ENCODE measurements at regions not wholly inside any gene's neighbourhood (a gene's known extent, or its start where the extent isn't known, plus 50 kb on each side); places are given as distances from the start of the nearest gene placed in this dataset.

DNA sequence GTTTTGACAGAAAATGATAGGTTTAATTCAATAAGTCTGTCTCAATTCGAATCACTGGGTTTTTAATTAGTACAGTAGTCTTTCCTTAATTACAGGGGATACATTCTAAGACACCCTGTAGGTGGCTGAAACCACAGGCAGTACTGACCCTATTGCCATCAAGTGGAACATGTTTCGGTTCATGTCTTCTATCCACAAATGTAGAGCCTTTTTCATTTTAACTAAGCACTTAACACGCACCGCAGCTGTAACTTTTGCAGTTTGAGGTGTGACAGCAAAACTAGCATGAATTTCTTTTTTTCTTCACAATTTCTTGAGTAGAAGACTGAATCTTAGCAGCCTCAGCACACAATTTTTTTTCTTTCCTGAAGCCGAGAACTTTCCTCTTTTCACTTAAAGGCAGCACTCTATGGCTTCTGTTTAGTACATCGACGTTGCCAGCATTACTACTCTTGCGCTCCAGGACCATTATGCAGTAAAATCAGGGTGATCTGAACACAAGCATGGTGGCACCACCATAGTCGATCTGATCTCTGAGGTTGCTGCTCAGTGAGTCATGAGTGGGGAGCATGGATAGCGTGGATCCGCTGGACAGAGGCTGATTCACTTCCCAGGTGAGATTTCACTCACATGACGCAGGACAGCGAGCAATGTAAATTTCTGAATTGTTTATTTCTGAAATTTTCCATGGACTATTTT lies 805.1 kb downstream of the RNF144A start:
- no peak for DNase-seq (ENCODE audit: low spot score)

DNA sequence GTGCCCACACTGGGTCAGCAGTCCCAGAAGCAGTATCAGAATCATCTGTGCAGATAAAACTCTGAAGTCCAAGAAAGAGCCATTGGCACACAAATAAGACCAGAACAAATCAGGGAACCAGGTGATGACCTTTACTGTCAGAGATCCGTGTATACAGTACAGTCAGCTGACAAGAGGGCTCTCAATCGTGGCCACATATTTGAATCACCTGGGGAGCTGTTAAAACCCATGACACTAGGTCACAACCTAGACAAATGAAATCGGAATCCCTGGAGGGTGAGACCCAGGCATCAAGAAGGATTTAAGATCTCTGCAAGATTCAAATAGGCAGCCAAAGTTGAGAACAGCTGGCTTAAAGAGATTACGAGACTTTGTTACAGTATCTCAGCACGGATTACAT lies 807.1 kb downstream of the RNF144A start:
- no peak for DNase-seq (ENCODE audit: low spot score)

DNA sequence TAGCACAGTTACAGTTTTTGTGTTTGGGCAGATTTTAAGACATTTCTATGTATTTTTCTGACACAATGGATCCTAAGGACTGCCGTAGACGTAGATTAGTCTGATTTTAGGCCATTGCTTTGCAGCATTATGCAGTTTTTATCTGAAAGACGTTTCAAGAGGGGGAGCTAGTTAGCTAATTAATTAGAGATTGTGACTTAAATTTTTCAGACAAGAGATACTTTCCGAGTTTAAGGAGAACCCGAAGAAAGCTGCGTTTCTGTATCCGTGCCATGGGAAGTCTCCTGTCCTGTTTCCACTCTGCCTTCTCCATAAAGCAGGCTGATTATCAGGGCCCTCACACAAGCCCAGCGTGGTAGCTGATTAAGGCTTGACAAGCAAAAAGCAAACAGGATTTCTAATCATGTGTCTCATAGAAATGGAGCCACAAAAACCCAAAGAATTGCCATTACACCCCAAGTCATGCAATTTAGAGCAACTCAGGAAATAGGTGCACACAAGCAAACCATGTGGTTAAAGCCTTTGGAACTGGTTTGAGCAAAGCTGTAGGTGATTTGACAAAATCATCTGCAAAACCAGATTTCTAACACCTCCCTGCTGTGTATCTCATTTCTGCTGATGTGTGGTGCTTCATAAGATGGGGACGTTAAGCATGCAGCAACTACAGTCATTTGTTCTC lies 808.1 kb downstream of the RNF144A start:
- no peak for DNase-seq (ENCODE audit: low spot score)

DNA sequence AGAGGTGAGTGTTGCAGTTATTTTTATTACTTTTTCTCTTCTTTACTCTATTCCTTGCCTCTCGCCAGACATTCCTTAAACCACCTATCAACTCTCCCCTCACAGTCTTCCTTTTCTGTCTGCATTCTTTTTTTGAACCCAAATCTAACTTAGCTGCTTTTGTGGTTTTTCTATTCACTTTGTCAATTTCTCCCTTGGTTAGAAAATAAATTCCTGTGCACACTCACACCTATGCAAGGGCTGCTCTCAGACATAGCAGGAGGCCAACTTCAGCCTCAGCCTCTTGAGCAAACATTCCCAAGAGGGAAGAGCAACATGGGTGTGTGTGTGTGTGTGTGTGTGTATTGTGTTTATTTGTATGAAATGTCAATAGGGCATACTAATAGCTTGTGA lies 808.6 kb downstream of the RNF144A start:
- DNase-seq (ENCODE audit: low spot score): peak; percentile 28

DNA sequence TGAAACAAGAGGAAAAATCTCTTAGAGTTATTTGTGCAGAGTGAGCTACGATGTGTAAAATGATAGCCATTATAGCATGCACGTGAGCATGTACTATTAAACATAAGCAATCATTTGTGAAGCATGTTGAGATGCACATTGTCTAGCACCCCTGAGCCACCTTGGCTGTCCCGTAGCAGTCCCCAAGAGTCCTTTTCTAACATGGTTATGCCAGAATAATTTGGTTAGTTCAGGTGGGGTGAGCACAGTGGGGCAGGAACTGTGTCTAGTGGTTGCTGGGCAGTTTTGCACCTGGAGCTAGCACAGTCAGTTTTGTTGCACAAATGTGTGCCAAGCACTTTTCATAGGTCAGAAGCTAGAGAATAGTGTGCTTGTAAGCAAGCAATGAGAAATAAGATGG lies 809.8 kb downstream of the RNF144A start:
- no peak for DNase-seq (ENCODE audit: low spot score)

DNA sequence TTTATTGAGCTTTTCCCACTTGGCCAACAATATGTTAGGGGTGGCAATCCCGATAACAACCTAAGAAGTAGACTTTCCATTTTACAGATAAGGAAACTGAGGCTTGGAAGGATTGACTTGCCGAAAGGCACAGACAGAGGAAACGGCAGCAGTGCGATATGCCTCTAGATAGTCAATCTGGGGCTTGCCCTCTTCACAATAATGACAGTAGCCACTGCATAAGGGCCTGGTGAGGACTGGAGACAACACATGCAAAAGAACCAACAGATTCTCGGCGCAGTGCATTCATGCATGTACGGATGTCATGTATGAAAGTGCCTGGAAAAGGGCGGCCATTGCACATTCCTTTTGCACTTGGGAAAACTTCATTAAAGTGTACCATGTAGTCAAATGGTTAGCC lies 811.2 kb downstream of the RNF144A start:
- DNase-seq (ENCODE audit: low spot score): no peak

DNA sequence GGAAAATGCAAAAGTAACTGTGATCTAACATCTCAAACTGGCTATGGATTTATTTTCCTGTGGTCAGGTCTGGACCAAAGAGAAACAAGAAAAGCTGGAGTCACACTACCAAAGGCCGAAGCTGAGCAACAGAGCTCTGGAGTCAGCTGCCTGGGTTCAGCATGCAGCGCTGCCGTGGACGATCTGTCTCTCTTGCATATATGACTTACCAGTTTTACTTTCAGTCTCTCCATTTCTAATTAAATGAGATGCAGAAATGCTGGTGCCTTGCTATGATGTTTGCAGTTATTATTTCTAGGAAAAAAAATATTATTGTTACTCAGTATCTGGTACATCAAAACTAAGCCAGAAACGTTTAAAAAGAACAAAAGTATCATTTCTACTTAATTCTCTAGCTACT lies 813.2 kb downstream of the RNF144A start:
- DNase-seq (ENCODE audit: low spot score): no peak

DNA sequence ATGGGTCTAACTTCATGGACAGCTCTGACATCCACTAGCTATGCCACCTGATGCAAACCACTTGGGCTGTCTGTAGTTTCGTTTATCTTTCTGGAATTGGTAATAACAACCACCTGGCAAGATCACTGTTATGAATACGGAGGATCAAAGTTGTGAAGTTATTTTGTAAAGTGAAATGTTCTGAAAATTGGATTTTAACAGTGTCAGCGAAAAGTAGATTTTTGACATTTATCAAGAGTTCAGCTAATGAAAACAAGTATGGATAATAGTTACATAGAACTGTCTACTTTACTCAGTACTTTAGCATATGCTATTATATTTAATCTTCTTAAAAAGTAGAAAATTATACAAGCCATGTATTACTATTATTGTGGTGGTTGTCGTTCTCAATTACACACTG lies 813.8 kb downstream of the RNF144A start:
- no peak for DNase-seq (ENCODE audit: low spot score)

DNA sequence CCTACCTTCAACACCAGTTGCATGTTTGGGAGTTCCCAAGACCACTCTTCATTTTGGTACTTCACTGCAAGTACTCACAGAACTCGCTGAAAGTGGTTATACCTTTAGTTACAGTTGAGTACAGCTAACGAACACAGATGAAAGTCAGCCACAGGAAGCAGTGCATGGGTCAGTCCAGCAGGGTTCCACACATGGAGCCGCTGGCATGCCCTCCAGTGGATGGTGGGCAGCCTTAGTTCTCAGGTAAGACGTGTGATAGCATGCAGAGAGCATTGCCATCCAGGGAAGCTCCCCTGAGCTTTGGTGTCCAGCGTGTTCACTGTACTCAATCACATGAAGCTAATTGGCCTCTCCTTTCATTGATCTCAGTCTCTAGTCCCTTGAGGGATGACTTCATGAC lies 815.3 kb downstream of the RNF144A start:
- no peak for DNase-seq (ENCODE audit: low spot score)

DNA sequence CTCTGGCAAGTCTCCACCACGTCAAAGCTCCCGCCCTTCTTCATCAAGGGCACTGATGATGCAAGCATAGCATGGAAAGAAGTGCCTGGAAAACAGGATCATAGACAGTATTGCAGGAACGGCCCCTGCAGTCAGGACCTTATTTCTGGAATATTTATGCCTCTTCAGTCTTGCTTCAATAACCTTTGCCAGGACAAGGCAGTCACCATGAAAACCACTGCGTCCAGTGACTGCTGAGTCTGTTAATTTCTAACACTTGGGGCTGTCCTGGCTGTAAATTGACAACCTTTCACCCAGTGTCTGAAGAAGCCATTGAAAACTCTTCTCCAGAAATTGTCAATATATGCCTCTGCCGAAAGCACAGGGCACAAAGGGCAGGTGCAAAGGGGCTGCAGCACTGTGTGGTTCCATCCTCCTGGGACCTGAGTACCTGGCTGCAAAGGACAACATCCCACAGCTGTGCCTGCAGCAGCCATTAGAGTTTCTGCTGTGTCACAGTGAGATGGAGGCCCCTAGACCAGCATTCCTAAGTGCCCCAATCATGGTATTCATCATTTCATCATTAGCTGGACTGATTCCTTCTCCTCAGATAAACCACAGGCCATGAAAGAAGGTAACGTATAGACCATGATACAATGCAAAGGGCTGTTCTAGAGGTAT lies 819.6 kb downstream of the RNF144A start:
- peak; percentile 84 for DNase-seq (ENCODE audit: low spot score)

DNA sequence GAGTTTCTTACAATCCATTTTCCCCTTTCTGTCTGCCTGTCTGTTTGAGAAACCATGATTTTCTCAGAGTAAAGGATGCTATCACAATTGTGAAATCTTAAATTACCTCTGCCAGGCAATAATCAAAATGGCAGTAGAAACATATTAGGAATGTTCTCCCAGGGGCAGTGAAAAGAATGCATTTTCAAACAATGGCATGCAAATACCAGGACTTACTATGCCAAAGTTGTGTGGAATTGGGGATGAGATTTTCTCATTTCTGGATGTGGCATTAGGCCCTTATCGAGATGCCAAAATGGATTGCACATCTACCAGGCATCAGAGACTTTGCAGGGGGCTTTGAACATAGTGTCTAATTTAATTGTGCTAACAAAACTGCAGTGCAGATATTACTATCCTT lies 821.4 kb downstream of the RNF144A start:
- DNase-seq (ENCODE audit: low spot score): no peak

DNA sequence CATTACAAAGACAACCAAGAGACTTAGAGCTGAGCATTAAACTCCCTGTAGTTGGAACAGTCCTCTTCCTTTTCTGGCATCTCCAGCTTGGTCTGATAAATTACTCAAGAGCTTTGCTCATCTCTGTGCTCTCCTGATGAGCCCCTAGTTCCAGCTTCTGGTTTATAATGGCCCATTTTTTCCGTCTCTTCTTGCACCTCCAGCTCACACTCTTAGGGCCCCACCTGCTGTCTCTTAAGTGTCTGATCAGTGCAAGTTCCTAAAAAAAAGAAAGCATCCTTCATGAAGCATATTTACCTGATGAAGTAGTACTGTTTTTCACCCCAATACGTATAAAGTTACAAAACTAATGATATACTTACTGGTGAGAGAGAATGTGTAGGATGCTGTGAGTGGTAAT lies 822.9 kb downstream of the RNF144A start:
- DNase-seq (ENCODE audit: low spot score): no peak

DNA sequence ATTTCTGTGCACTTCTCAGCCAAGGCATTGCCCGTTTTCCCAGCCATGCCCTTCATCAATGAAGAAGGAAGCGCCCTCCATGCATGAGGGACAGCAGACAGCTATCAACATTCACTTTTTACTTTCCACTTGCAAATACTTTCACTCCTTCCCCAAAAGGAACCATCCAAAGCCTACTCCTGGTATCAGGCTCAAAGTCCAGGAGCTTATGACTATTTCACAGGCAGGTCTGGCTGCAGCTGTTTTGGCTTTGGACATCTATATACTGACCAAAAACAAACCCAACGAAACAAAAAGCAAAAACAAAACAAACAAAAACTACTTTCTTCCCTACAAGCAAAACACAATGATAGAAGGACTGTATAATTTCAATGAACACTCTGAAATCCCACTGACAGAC lies 825.1 kb downstream of the RNF144A start:
- no peak for DNase-seq (ENCODE audit: low spot score)

DNA sequence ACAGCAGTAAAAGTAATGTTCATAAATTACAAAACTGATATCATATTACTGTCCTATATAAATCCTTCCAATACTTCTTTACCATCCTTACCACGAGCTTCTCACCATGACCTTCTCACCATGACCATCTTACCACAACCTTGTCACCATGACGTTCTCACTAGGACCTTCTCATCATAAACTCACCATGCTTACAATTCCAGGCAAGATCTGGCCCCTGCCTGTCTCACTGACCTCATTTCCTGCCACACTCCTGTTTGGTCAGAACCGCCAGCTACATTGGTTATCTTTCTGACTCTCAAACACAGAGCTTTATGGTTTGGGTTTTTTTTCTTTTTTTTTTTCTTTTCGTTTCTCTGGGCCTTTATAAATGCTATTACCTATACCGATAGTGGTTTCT lies 827.6 kb downstream of the RNF144A start:
- no peak for DNase-seq (ENCODE audit: low spot score)

DNA sequence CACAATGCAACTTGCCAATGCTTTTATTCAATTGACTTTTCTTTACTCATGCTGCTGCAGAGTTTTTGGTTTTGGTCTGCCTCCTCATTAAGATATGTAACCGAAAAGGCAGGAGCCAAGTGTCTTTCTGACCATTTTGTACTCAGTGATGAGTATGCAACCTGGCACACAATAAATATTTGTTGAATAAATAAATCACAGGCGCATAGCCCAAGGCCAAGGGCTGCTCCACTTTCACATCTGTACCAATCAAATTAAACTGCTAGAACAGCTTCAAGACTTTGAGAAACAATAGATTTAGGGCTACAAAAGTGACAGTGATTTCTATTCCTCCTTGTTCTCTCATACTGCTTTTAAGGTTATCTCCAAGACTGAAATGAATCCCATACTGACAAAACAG lies 828.2 kb downstream of the RNF144A start:
- DNase-seq (ENCODE audit: low spot score): no peak

DNA sequence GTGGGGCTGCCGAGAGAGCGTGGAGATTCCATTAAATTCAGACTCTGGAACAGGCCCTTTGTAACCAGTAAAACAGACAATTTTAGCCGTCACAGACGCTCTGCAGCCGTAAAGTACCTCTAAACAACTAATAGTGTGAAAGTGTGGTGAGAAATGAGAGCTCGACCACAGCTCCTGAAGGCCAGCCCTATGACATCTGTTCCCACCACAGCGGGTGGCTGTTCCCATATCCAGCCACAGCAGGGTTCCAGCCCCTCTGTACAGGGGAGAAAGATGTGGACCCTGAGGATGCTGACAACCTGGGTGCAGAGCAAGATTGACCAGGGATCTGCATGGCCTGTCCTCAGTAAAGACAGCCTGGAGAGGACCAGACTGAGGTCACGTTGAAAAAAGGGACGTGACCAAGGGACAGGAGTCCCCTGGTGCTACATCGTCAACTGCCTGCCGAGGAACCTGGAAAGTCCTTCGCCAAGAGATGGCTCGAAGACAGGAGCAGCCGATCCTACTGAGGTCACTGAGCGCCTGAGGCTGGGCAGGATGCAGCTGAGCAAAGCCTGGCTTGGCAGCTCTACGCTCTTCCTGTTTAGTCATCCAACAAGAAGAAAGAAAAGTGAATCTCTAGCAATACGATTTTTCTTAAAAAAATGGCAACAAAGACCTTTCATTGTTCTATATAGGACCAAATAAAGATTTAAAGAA lies 831.7 kb downstream of the RNF144A start:
- peak; percentile 14 for DNase-seq (ENCODE audit: low spot score)

DNA sequence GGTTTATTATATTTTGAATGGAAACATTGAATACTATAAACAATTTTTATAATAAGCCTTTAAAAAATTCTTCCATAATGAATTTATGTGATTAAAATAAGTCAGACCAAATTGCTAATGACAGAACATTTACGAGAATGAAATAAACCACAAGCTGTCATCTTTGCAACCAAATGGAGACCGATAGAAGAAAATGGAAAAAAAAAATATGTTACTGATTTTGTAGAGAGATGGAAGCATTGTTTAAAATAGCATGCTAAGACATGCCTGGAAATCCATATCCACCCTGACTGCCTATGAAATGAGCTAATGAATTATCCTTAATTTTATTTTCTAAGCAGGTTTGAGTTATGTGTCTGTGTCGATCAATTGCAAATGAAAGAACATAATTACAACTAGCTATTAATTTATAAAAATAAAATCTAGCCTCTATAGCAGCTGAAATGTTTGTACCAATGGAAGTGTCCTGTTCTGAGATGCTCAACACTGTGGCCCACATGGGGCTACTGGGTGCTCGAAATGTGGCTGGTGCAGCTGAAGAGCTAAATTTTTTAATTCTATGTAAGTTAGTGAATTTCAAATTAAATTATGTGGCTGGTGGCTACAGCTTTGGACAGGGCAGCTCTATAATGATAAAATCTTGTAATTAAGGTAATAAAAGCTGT lies 832.8 kb downstream of the RNF144A start:
- DNase-seq (ENCODE audit: low spot score): no peak

DNA sequence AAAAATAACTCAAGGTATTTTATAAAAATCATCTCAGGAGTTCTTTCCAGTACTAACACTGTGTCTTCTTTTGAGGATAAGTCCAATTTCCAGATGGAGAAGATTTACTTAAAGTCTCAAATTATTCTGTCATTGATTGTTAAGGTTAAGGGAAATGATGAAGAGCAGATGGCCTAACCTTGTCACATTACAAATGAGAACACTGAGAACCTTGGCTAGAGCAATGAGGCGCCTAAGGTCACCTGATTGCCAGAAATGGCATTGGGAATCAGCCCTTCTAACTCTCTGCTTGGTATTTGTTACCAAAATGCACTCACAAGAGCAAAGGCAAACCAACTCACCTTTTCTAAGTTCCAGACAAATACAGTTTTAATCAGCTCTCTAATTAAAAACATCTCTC lies 835.1 kb downstream of the RNF144A start:
- no peak for DNase-seq (ENCODE audit: low spot score)

DNA sequence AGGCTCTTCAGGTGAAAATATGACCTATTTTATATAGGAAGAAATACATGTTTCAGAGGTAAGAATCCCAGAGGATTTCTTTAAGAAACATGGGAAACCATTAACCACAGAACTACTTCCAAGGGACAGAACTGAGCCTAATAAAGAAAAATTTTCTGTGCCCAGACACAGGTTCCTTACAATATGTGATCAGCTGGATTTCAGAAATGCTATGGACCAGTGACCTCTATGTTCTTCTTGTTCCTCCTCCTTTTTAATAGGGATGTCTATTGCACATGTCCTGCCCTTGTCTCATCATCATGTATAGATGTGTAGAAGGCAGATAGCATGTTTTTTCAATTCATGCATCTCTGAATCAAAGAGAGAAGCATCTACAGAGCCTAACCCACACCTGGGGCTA lies 836.6 kb downstream of the RNF144A start:
- DNase-seq (ENCODE audit: low spot score): no peak

DNA sequence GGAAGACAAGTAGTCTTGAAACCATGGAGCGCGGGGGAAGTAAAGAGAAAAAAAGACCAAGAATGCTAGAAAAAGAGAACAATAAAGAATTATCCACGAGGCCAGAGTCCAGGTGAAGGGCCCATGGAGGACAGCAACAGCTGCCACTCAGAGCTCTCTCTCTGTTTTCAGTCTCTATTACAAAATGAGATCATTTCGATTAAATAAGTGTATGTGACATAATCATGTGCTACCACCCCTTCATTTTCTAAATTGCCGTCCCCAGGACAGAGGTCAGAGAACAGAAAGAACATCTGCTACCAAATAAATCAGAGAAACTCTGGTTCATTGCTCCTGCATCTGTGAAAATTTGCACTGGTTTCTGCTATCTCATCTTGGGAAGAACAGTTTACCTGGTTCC lies 838.7 kb downstream of the RNF144A start:
- no peak for DNase-seq (ENCODE audit: low spot score)

DNA sequence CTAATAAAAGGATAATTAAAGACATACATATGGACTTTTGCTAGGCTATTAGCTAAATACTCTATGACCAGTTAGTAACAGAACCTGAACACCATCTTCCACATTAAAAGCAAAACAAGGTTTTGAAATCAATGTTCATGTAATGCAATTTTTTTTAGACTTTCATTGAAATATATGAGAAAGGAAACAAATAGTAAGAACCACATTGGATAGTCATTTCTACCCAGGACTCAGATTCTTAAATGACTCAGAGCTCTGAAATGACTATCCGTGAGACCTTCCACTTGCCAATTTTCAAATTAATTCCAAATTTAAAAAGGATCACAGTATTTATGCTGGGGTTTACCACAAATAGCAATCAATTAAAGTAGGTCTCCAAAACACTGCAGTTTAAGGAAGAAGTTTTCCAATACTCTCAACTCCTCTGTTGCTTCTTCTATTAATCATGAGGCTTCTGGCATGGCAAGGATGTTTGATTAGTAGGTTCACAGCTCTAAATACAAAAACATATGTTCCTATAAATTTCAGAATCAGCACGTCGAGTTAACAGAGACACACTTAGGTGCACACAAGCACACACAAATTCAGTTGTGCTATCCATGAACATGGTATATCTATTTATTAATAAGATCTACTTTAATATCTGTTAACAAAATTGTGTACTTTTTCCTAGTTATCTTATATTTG lies 841.0 kb downstream of the RNF144A start:
- no peak for DNase-seq (ENCODE audit: low spot score)

DNA sequence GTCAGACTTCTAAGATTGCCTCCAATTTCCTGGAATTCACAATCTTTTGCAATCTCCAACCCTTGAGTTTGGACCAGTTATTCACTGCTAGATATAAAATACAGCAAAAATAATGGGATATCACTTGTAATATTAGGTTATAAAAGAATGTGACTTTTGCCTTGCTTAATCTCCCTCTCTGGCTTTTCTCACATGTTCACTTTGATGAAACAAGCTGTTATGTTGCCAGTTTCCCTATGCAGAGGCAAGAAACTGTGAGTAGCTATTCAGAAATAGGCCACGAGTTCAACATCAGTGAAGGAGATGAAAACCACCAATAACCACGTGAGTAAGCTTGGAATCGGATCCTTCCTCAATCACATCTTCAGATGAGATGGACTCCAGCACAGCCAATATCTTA lies 842.7 kb downstream of the RNF144A start:
- DNase-seq (ENCODE audit: low spot score): no peak
